Fibroblast of pulmonary artery (primary cell): ENCODE measurements at regions not wholly inside any gene's neighbourhood (a gene's known extent, or its start where the extent isn't known, plus 50 kb on each side); places are given as distances from the start of the nearest gene placed in this dataset.
A peak's percentile ranks its signal among the peaks of the same experiment; 100 is the strongest.

Source experiments
- DNase-seq: peaks from one replicate; pipeline ENCODE4 v3.0.0-alpha.2; 2010; ENCODE audit warnings: low read depth
- H3K4me3 ChIP-seq: replicated peaks from 2 replicates; pipeline ENCODE4 v1.5.1; 2011; ENCODE audit warnings: low read depth, mild to moderate bottlenecking, control low read depth, low read length, moderate library complexity
- CTCF ChIP-seq: IDR thresholded peaks from 2 replicates; pipeline ENCODE4 v1.5.1; 2011; ENCODE audit warnings: mild to moderate bottlenecking, control low read depth, low read length, inconsistent platforms; ENCODE audit errors: missing control alignments

- peak; percentile 39 for DNase-seq
- H3K4me3 ChIP-seq: no peak overlapping the region
- TF ChIP-seq CTCF: no peak
Measured at GRCh38 chr6:11413728-11414127, 123.8 kb upstream of the TMEM170B start.

- TF ChIP-seq CTCF: no peak
- H3K4me3 ChIP-seq: no peak overlapping the region
- no peak for DNase-seq
Measured at GRCh38 chr6:11413117-11413687, 124.3 kb upstream of the TMEM170B start.

- no peak for TF ChIP-seq CTCF
- H3K4me3 ChIP-seq: no peak overlapping the region
- DNase-seq: no peak
Measured at GRCh38 chr6:11412616-11413015, 124.9 kb upstream of the TMEM170B start.

- no peak for TF ChIP-seq CTCF
- no peak overlapping the region for H3K4me3 ChIP-seq
- DNase-seq: peak; percentile 65
Measured at GRCh38 chr6:11412011-11412424, 125.5 kb upstream of the TMEM170B start.

- TF ChIP-seq CTCF: no peak
- no peak overlapping the region for H3K4me3 ChIP-seq
- no peak for DNase-seq
Measured at GRCh38 chr6:11411593-11411992, 126.0 kb upstream of the TMEM170B start.

GRCh38 chr6:11410539-11411307 is 126.8 kb upstream of the TMEM170B start:
- H3K4me3 ChIP-seq: no peak overlapping the region
- DNase-seq: no peak
- TF ChIP-seq CTCF: no peak

- DNase-seq: no peak
- TF ChIP-seq CTCF: no peak
- H3K4me3 ChIP-seq: no peak overlapping the region
Measured at GRCh38 chr6:11409371-11409770, 128.2 kb upstream of the TMEM170B start.
